Testis (tissue), 2 donors: ENCODE measurements at regions not wholly inside any gene's neighbourhood (a gene's known extent, or its start where the extent isn't known, plus 50 kb on each side); places are given as distances from the start of the nearest gene placed in this dataset.

Experiments
- DNase-seq: peaks from one replicate; pipeline ENCODE4 v3.0.0-alpha.2; 2019
- H3K27ac ChIP-seq, 2 donors: fragments of 200-600 bp; sonication (generic); one replicate each; pipeline ENCODE4 v1.5.1; 2019
- H3K27me3 ChIP-seq: fragments of 200-600 bp; sonication (generic); one replicate; pipeline ENCODE4 v1.5.1; 2019
- H3K36me3 ChIP-seq: fragments of 200-600 bp; sonication (generic); one replicate; pipeline ENCODE4 v1.5.1; 2017; ENCODE audit warnings: low read depth; ENCODE audit errors: missing control alignments
- H3K4me1 ChIP-seq: fragments of 200-600 bp; sonication (generic); one replicate; pipeline ENCODE4 v1.5.1; 2019
- H3K4me3 ChIP-seq, 2 donors: fragments of 200-600 bp; sonication (generic); one replicate each; pipeline ENCODE4 v1.5.1; 2017 to 2019
- H3K9me3 ChIP-seq: fragments of 200-600 bp; sonication (generic); one replicate; pipeline ENCODE4 v1.5.1; 2017
- POLR2A ChIP-seq: fragments of 450-650 bp; IDR thresholded peaks from one replicate; pipeline ENCODE4 v1.6.1; 2017; ENCODE audit warnings: antibody characterized with exemption, mild to moderate bottlenecking, moderate library complexity
- WGBS, 2 donors: methylation state at CpG; one replicate each; pipeline ENCODE4 v1.1.5; 2018; 5-methylcytosine and 5-hydroxymethylcytosine counted together
- intact Hi-C: fragments of 100-400 bp; cut with DNase I; formaldehyde crosslinking; loops from one replicate; pipeline ENCODE4 v1.15.1; 2023; ENCODE audit warnings: low total_unique reads
- TF ChIP-seq, protein P1 (sequence below), 3 experiments: fragments of 450-650 bp in 2 of 3; fragments of 200-600 bp in 1 of 3; sonication (generic) in 1 of 3; IDR thresholded peaks; one replicate each; pipeline ENCODE4 v1.5.1; 2016 to 2019; ENCODE audit warnings: antibody characterized with exemption in 3 of 3, mild to moderate bottlenecking in 2 of 3, moderate library complexity in 1 of 3

DNA sequence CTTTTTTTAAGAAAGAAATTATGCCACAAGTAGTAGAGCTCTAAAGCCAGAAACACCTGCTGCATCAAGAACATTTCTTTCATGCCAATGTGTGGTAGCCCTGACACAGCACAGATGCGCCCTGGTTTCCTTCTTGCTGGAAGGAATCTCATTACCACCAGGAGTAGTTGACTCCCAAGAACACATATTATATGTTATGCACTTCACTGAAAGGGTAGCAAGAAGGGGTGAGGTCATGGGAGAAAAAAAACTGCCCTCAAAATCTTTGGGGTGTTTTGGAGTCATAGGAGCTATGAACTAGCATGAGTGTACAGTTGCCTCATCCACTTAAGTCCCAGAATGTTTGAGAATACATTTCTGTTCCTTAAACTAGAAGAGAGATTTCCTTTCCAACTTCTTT, 185.8 kb upstream of the C1QTNF7 start:
- DNase-seq: no peak
- no peaks in the 10 kb centered on the region for H3K27me3 ChIP-seq
- H3K27ac ChIP-seq: no peak overlapping the region
- TF ChIP-seq, protein P1, sequence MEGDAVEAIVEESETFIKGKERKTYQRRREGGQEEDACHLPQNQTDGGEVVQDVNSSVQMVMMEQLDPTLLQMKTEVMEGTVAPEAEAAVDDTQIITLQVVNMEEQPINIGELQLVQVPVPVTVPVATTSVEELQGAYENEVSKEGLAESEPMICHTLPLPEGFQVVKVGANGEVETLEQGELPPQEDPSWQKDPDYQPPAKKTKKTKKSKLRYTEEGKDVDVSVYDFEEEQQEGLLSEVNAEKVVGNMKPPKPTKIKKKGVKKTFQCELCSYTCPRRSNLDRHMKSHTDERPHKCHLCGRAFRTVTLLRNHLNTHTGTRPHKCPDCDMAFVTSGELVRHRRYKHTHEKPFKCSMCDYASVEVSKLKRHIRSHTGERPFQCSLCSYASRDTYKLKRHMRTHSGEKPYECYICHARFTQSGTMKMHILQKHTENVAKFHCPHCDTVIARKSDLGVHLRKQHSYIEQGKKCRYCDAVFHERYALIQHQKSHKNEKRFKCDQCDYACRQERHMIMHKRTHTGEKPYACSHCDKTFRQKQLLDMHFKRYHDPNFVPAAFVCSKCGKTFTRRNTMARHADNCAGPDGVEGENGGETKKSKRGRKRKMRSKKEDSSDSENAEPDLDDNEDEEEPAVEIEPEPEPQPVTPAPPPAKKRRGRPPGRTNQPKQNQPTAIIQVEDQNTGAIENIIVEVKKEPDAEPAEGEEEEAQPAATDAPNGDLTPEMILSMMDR (IDR thresholded peaks at IDR 0.05): no peak
- TF ChIP-seq POLR2A: no peak
- whole genome bisulfite sequencing, 2 donors: 96 to 98% methylated on average over 1 of the region's 1 CpG
- H3K4me1 ChIP-seq: no peaks in the 10 kb centered on the region
- no peaks in the 10 kb centered on the region for H3K36me3 ChIP-seq
- H3K9me3 ChIP-seq: no peaks in the 10 kb centered on the region
- intact Hi-C loops: loop anchor here (5.0 kb wide), 1 partner anchor 215 kb away; no protein-coding TSS in a partner anchor
- H3K4me3 ChIP-seq: no peak overlapping the region

DNA sequence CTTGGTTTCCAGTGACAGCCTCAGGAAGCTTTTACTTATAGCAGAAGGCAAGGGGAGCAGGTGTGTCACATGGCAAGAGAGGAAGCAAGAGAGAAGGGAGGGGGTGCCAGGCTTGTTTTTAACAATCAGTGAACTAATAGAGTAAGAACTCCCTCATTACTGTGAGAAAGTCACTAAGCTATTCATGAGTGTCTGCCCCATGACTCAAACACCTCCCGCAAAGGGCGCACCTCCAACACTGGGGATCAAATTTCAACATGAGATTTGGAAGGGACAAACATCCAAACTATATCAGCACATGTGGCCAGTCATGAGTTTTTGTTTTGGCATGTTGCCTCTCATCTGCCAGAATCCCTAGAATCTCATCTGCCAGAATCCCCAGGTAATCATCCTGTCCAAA, 183.5 kb upstream of the C1QTNF7 start:
- Histone ChIP-seq H3K36me3 (no peaks in the 10 kb centered on the region), H3K4me3 (no peak overlapping the region), H3K27ac (no peak overlapping the region), H3K9me3 (no peaks in the 10 kb centered on the region), H3K27me3 (no peaks in the 10 kb centered on the region), H3K4me1 (no peaks in the 10 kb centered on the region)
- DNase-seq: no peak
- TF ChIP-seq, protein P1 (IDR thresholded peaks at IDR 0.05): no peak
- TF ChIP-seq POLR2A: no peak
- WGBS, 2 donors: 83 to 100% methylated on average over 2 of the region's 2 CpGs
- intact Hi-C loops: loop anchor here (5.0 kb wide), 1 partner anchor 213 kb away; no protein-coding TSS in a partner anchor

DNA sequence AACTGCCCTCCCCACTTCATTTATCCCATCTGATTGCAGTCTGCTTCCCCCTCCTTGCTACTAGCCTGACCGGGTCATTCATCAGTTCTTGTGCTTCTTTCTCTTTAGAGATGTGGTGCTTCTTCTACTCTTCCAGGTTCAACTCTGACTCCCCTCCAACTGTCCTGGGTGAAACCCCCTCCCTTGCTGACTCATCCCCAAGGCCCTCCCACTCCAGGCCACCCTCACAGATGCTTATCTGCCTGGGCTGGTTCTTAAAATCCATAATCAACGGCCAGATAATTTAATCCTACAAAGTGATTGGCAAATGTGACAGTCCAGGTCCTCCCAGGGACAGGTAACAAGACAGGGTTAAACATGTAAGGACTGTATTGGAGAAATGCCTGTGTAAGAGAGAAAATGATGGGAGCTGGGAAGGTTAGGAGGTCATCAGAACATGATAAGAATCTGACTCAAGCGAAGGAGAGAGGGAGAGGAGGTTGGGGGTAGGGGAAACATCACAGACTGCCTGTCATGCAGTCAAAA, 182.8 kb upstream of the C1QTNF7 start:
- Histone ChIP-seq H3K4me1 (no peaks in the 10 kb centered on the region), H3K27me3 (no peaks in the 10 kb centered on the region), H3K27ac (no peak overlapping the region), H3K36me3 (no peaks in the 10 kb centered on the region), H3K9me3 (no peaks in the 10 kb centered on the region), H3K4me3 (no peak overlapping the region)
- DNase-seq: no peak
- TF ChIP-seq POLR2A: no peak
- TF ChIP-seq, protein P1 (IDR thresholded peaks at IDR 0.05): no peak
- WGBS, 2 donors: 86 to 89% methylated on average over 3 of the region's 3 CpGs
- intact Hi-C loops: no loop called here

DNA sequence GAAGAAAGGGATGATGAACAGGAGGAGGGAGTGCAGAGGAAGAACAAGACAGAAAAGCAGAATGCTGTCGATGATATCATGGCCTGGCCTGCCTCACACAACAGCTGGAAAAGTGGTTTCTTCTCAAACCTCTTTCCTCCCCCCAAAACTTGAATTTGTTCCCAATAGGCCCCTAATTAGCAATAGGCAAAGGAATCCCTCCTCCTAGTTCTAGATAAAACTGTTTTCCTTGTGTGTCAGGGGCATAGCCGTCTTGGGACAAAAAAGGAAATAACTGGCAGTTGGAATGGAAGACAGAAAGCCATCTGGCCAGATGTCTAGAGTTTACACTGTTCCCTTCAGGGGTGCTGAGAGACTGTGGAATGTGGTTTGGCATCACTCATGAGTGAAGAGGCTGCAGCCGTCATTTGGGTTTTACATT, 177.8 kb upstream of the C1QTNF7 start:
- TF ChIP-seq POLR2A: no peak
- TF ChIP-seq, protein P1 (IDR thresholded peaks at IDR 0.05): no peak
- H3K27ac ChIP-seq: no peak overlapping the region
- no peaks in the 10 kb centered on the region for H3K9me3 ChIP-seq
- H3K4me3 ChIP-seq: no peak overlapping the region
- 31 to 55% methylated on average over 3 of the region's 3 CpGs for WGBS, 2 donors
- intact Hi-C loops: no loop called here
- peak; percentile 29 for DNase-seq
- no peaks in the 10 kb centered on the region for H3K4me1 ChIP-seq
- no peaks in the 10 kb centered on the region for H3K27me3 ChIP-seq
- no peaks in the 10 kb centered on the region for H3K36me3 ChIP-seq

DNA sequence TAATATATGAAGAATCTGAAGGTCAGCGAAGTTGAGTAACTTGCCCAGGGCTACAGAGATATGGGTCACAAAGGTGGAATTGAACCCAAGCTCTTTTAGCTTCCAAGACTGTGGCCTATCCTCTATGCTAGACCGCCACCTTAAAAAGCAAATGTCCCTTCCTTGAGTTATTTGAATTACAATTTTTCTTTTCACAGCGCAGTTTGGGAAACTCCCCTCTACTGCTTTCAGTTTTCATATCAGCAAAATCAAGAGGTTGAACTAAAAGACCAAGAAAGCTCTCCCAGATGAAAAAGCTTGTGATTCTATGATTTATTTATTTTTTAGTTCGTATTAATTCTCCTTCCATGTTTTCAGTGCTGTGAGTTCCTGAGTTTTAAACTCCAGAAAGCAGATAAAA, 174.5 kb upstream of the C1QTNF7 start:
- TF ChIP-seq, protein P1 (IDR thresholded peaks at IDR 0.05): no peak
- TF ChIP-seq POLR2A: no peak
- intact Hi-C loops: no loop called here
- no peak for DNase-seq
- Histone ChIP-seq H3K27ac (no peak overlapping the region), H3K4me1 (no peaks in the 10 kb centered on the region), H3K36me3 (no peaks in the 10 kb centered on the region), H3K4me3 (no peak overlapping the region), H3K27me3 (no peaks in the 10 kb centered on the region), H3K9me3 (no peaks in the 10 kb centered on the region)
- 87 to 91% methylated on average over 4 of the region's 4 CpGs for WGBS, 2 donors
